HepG2 (cell line): ENCODE measurements at regions not wholly inside any gene's neighbourhood (a gene's known extent, or its start where the extent isn't known, plus 50 kb on each side); places are given as distances from the start of the nearest gene placed in this dataset.

ENCODE experiments used
- ATAC-seq: fragments of 200-7000 bp; cut with Tn5 transposase; 3 replicates; pipeline ENCODE4 v1.9.1; 2020; ENCODE audit warnings: mild to moderate bottlenecking, moderate library complexity
- BruUV-seq: library from RNA; stranded (reverse); fragments of 400-500 nt; replicated peaks from 2 replicates; lab custom pipeline; 2021; lab: Mats Ljungman, UMichigan
- CTCF ChIA-PET: fragments of 300-600 bp; formaldehyde crosslinking; extraction: SDS; loops from one replicate; lab custom pipeline; 2021; ENCODE audit warnings: low total read pairs, inconsistent platforms, low intra/inter-chr PET ratio; lab: Yijun Ruan, JAX
- POLR2A ChIA-PET: fragments of 350-600 bp; sonication (Branson Sonifier 250); formaldehyde crosslinking; loops from one replicate; lab custom pipeline; 2020; ENCODE audit warnings: antibody characterized with exemption, inconsistent platforms; lab: Yijun Ruan, JAX
- DNase-seq: peaks from one replicate; pipeline ENCODE4 v3.0.0-alpha.2; 2015; ENCODE audit warnings: low spot score
- FAIRE-seq: peaks from 3 replicates; lab custom pipeline; 2011; peaks lifted over from hg19 to GRCh38; lab: Jason Lieb, UNC
- H2AFZ ChIP-seq: one replicate; pipeline ENCODE4 v1.6.1; 2011; ENCODE audit warnings: low read length, inconsistent platforms
- H3K27ac ChIP-seq: fragments of 300-600 bp; 3 replicates; pipeline ENCODE4 v1.8.0; 2011; ENCODE audit warnings: mixed run types, mild to moderate bottlenecking, mixed read lengths, low read length, inconsistent platforms; ENCODE audit not compliant: insufficient read depth; ENCODE audit errors: extremely low read length
- H3K27me3 ChIP-seq, 2 experiments: fragments of 200-600 bp in 1 of 2; 2 replicates in 1 of 2; 3 replicates in 1 of 2; pipeline versions ENCODE4 v1.6.0 to v1.8.0; 2011; ENCODE audit warnings: low read length in 2 of 2, mild to moderate bottlenecking in 2 of 2, moderate library complexity in 2 of 2, inconsistent platforms in 1 of 2; ENCODE audit not compliant: insufficient read depth in 2 of 2, control insufficient read depth in 1 of 2
- H3K36me3 ChIP-seq, 2 experiments: fragments of 200-600 bp in 1 of 2; replicated peaks in 1 of 2; 2 replicates in 1 of 2; 3 replicates in 1 of 2; pipeline versions ENCODE4 v1.5.1 to v1.8.0; 2011; ENCODE audit warnings: low read length in 2 of 2, inconsistent platforms in 1 of 2; ENCODE audit not compliant: insufficient read depth in 2 of 2, control insufficient read depth in 1 of 2
- H3K4me1 ChIP-seq: 2 replicates; pipeline ENCODE4 v1.5.1; 2012; ENCODE audit warnings: low read length, inconsistent platforms; ENCODE audit not compliant: insufficient read depth
- H3K4me2 ChIP-seq: 2 replicates; pipeline ENCODE4 v1.6.0; 2011; ENCODE audit warnings: low read depth, low read length, inconsistent platforms
- H3K4me3 ChIP-seq, 3 experiments: fragments of 200-600 bp in 1 of 3; sonication (generic), shearing (Covaris generic) in 1 of 3; replicated peaks in 1 of 3; 2 replicates each; pipeline ENCODE4 v1.5.1; 2011 to 2016; ENCODE audit warnings: low read length in 3 of 3, inconsistent platforms in 2 of 3, low read depth in 2 of 3, mild to moderate bottlenecking in 2 of 3, control low read depth in 1 of 3, mixed read lengths in 1 of 3; ENCODE audit not compliant: insufficient read depth in 1 of 3
- H3K79me2 ChIP-seq: one replicate; pipeline ENCODE4 v1.6.1; 2011; ENCODE audit warnings: low read length, inconsistent platforms; ENCODE audit not compliant: insufficient read depth
- H3K9ac ChIP-seq: 2 replicates; pipeline ENCODE4 v1.6.0; 2011; ENCODE audit warnings: mild to moderate bottlenecking, low read depth, low read length, inconsistent platforms; ENCODE audit not compliant: insufficient read depth
- H3K9me3 ChIP-seq: 2 replicates; pipeline ENCODE4 v1.5.1; 2012; ENCODE audit warnings: mild to moderate bottlenecking, low read length
- H4K20me1 ChIP-seq: 2 replicates; pipeline ENCODE4 v1.6.0; 2011; ENCODE audit warnings: inconsistent platforms, mild to moderate bottlenecking, low read length, moderate library complexity; ENCODE audit not compliant: insufficient read depth
- DRAP1 ChIP-seq: IDR thresholded peaks from 2 replicates; pipeline ENCODE4 v1.6.1; 2016; ENCODE audit warnings: missing genetic modification reagents, missing compliant biosample characterization
- HES4 ChIP-seq: sonication (generic); formaldehyde crosslinking; IDR thresholded peaks from 2 replicates; pipeline ENCODE4 v1.9.0; 2021; ENCODE audit warnings: mild to moderate bottlenecking, missing genetic modification reagents, borderline replicate concordance
- HNRNPL ChIP-seq: fragments of 200-400 bp; formaldehyde crosslinking; IDR thresholded peaks from 2 replicates; pipeline ENCODE4 v1.6.1; 2017; ENCODE audit warnings: mild to moderate bottlenecking, low read depth, low read length
- JDP2 ChIP-seq: sonication (generic); formaldehyde crosslinking; IDR thresholded peaks from 2 replicates; pipeline ENCODE4 v1.8.1; 2022; ENCODE audit warnings: missing genetic modification reagents, borderline replicate concordance
- MNT ChIP-seq: fragments of 450-650 bp; IDR thresholded peaks from 2 replicates; pipeline ENCODE4 v1.6.1; 2016
- NFKB2 ChIP-seq: sonication (generic); formaldehyde crosslinking; IDR thresholded peaks from 2 replicates; pipeline ENCODE4 v1.4.0; 2020; ENCODE audit warnings: missing genetic modification reagents, borderline replicate concordance
- TBX2 ChIP-seq: sonication (generic); formaldehyde crosslinking; IDR thresholded peaks from 2 replicates; pipeline ENCODE4 v1.5.0; 2020; ENCODE audit warnings: missing genetic modification reagents, mild to moderate bottlenecking, borderline replicate concordance
- ZNF235 ChIP-seq: sonication (generic); formaldehyde crosslinking; IDR thresholded peaks from 2 replicates; pipeline ENCODE4 v1.8.1; 2023; ENCODE audit warnings: mild to moderate bottlenecking, missing genetic modification reagents, borderline replicate concordance
- ZNF513 ChIP-seq: sonication (generic); formaldehyde crosslinking; conservative IDR thresholded peaks from 2 replicates; pipeline ENCODE4 v1.5.0; 2020; ENCODE audit warnings: missing genetic modification reagents
- ZNF589 ChIP-seq: sonication (generic); formaldehyde crosslinking; conservative IDR thresholded peaks from 2 replicates; pipeline ENCODE4 v1.8.0; 2022; ENCODE audit warnings: mild to moderate bottlenecking, moderate library complexity, missing genetic modification reagents
- ZNF609 ChIP-seq: sonication (generic); formaldehyde crosslinking; IDR thresholded peaks from 2 replicates; pipeline ENCODE4 v1.4.0; 2020; ENCODE audit warnings: mild to moderate bottlenecking, missing genetic modification reagents, borderline replicate concordance
- ZNF629 ChIP-seq: sonication (generic); formaldehyde crosslinking; conservative IDR thresholded peaks from 2 replicates; pipeline ENCODE4 v1.5.0; 2020; ENCODE audit warnings: missing genetic modification reagents
- ZNF749 ChIP-seq: sonication (generic); formaldehyde crosslinking; IDR thresholded peaks from 2 replicates; pipeline ENCODE4 v1.8.0; 2022; ENCODE audit warnings: mild to moderate bottlenecking, missing genetic modification reagents, moderate library complexity, borderline replicate concordance
- ZNF772 ChIP-seq: sonication (generic); formaldehyde crosslinking; IDR thresholded peaks from 2 replicates; pipeline ENCODE4 v1.5.0; 2020; ENCODE audit warnings: mild to moderate bottlenecking, missing genetic modification reagents
- ZNF839 ChIP-seq: sonication (generic); formaldehyde crosslinking; IDR thresholded peaks from 2 replicates; pipeline ENCODE4 v1.4.0; 2020; ENCODE audit warnings: missing genetic modification reagents, mild to moderate bottlenecking, borderline replicate concordance
- ZSCAN20 ChIP-seq: sonication (generic); formaldehyde crosslinking; IDR thresholded peaks from 2 replicates; pipeline ENCODE4 v1.4.0; 2020; ENCODE audit warnings: missing genetic modification reagents, mild to moderate bottlenecking, borderline replicate concordance
- WGBS: methylation state at CpG from one replicate; pipeline ENCODE4 v1.1.6; 2017; ENCODE audit warnings: low lambda C conversion rate; 5-methylcytosine and 5-hydroxymethylcytosine counted together
- in situ Hi-C: cut with HindIII; loops from 2 replicates; pipeline ENCODE4 v1.10.0; 2017; ENCODE audit warnings: low pct_unique_long_range_greater_than_20kb; ENCODE audit not compliant: extremely low pct_ligation_motif_present
- intact Hi-C: fragments of 100-400 bp; cut with micrococcal nuclease; formaldehyde crosslinking; loops from one replicate; pipeline ENCODE4 v1.10.0; 2022; ENCODE audit not compliant: unreplicated experiment

- no peak for TF ChIP-seq HES4 (CRISPR knock-in tag)
- TF ChIP-seq ZNF589 (CRISPR knock-in tag): no peak
- TF ChIP-seq DRAP1: no peak
- TF ChIP-seq ZNF629 (CRISPR knock-in tag): no peak
- no peak for TF ChIP-seq TBX2 (CRISPR knock-in tag)
- TF ChIP-seq ZNF772: no peak
- TF ChIP-seq NFKB2 (CRISPR knock-in tag): no peak
Observed at GRCh38 chr7:49631960-49632359, 141.5 kb upstream of the VWC2 start (continued).

- Histone ChIP-seq H3K4me3 (no peak overlapping the region), H4K20me1 (no peaks in the 10 kb centered on the region), H3K27me3 (no peaks in the 10 kb centered on the region), H3K4me2 (no peak overlapping the region), H3K36me3 (no peaks in the 10 kb centered on the region), H2AFZ (no peak overlapping the region), H3K27ac (no peak overlapping the region), H3K79me2 (no peaks in the 10 kb centered on the region), H3K9me3 (no peaks in the 10 kb centered on the region; the same call in 1 of the 2 replicates), H3K9ac (no peak overlapping the region), H3K4me1 (no peaks in the 10 kb centered on the region)
- ATAC-seq: no peak
- ChIA-PET POLR2A (no interaction called here), CTCF (no interaction called here)
- WGBS: 0% methylated on average over 1 of the region's 1 CpG
- intact Hi-C loops: no loop called here
- in situ Hi-C loops: no loop called here
- FAIRE-seq: no peak
- no TSS peak for BruUV-seq
- DNase-seq: no peak
- TF ChIP-seq ZNF235 (CRISPR knock-in tag) (no peak), ZSCAN20 (no peak), MNT (no peak), JDP2 (CRISPR knock-in tag) (no peak), HNRNPL (no peak), ZNF749 (CRISPR knock-in tag) (no peak), ZNF839 (CRISPR knock-in tag) (no peak), ZNF609 (no peak), ZNF513 (no peak)
Observed at GRCh38 chr7:49635800-49636199, 137.6 kb upstream of the VWC2 start.
